HCT116 (cell line): ENCODE measurements at regions not wholly inside any gene's neighbourhood (a gene's known extent, or its start where the extent isn't known, plus 50 kb on each side); places are given as distances from the start of the nearest gene placed in this dataset.

Experiments used
- ATAC-seq: fragments of 200-7000 bp; cut with Tn5 transposase; 2 replicates; pipeline ENCODE4 v1.9.1; 2020; ENCODE audit warnings: mild to moderate bottlenecking, moderate library complexity
- BruUV-seq: library from RNA; stranded (reverse); fragments of 400-500 nt; replicated peaks from 2 replicates; lab custom pipeline; 2021; lab: Mats Ljungman, UMichigan
- CTCF ChIA-PET: fragments of 300-600 bp; sonication (Branson Sonifier 250); formaldehyde crosslinking; loops from one replicate; lab custom pipeline; 2021; ENCODE audit warnings: antibody characterized with exemption; lab: Charles Lee
- POLR2A ChIA-PET: fragments of 300-600, 350-600 bp; sonication (Branson Sonifier 250); formaldehyde crosslinking; loops from one replicate; lab custom pipeline; 2021; ENCODE audit warnings: antibody characterized with exemption; lab: Charles Lee
- RAD21 ChIA-PET, 2 experiments: fragments of 300-600 bp; sonication (Branson Sonifier 250); formaldehyde crosslinking; loops; one replicate each; lab custom pipeline; 2023; ENCODE audit warnings: low total read pairs in 2 of 2; ENCODE audit not compliant: uncharacterized antibody in 2 of 2, unreplicated experiment in 2 of 2, low non-redundant PET in 1 of 2; lab: Charles Lee
- DNase-seq: peaks from one replicate; pipeline ENCODE4 v3.0.0-alpha.2; 2010; ENCODE audit warnings: low read depth, low spot score
- H2AFZ ChIP-seq: fragments of 200-600 bp; shearing (Covaris generic), sonication (generic); 2 replicates; pipeline ENCODE4 v1.6.1; 2017; ENCODE audit warnings: low read depth, mixed run types, mixed read lengths, antibody characterized with exemption, low read length; ENCODE audit not compliant: poor library complexity, severe bottlenecking
- H3K27ac ChIP-seq: 2 replicates; pipeline ENCODE4 v1.5.1; 2012; ENCODE audit warnings: low read depth, low read length
- H3K27me3 ChIP-seq: fragments of 200-600 bp; sonication (generic); 2 replicates; pipeline ENCODE4 v1.6.1; 2016; ENCODE audit warnings: mixed run types, low read length, mixed read lengths; ENCODE audit not compliant: insufficient read depth
- H3K36me3 ChIP-seq, 2 experiments: fragments of 200-500 bp in 1 of 2; fragments of 200-600 bp in 1 of 2; sonication (Bioruptor generic) in 1 of 2; sonication (generic) in 1 of 2; 2 replicates each; pipeline versions ENCODE4 v1.5.1 to v1.6.1; 2014 to 2016; ENCODE audit warnings: low read length in 2 of 2, inconsistent platforms in 1 of 2, mixed read lengths in 1 of 2, mixed run types in 1 of 2; ENCODE audit not compliant: insufficient read depth in 2 of 2, control insufficient read depth in 1 of 2
- H3K4me1 ChIP-seq, 2 experiments: fragments of 200-600 bp in 1 of 2; sonication (generic) in 1 of 2; 2 replicates each; pipeline versions ENCODE4 v1.5.1 to v1.6.1; 2012 to 2017; ENCODE audit warnings: low read length in 2 of 2, inconsistent platforms in 1 of 2, mild to moderate bottlenecking in 1 of 2, mixed read lengths in 1 of 2, mixed run types in 1 of 2, moderate library complexity in 1 of 2; ENCODE audit not compliant: insufficient read depth in 2 of 2, control insufficient read depth in 1 of 2
- H3K4me2 ChIP-seq: fragments of 200-600 bp; sonication (generic); 2 replicates; pipeline ENCODE4 v1.6.1; 2017; ENCODE audit warnings: mixed run types, low read length, mixed read lengths
- H3K4me3 ChIP-seq, 2 experiments: fragments of 200-600 bp in 1 of 2; sonication (generic) in 1 of 2; replicated peaks in 1 of 2; 2 replicates each; pipeline ENCODE4 v1.5.1; 2011 to 2016; ENCODE audit warnings: low read length in 2 of 2, control low read depth in 1 of 2, low read depth in 1 of 2, mild to moderate bottlenecking in 1 of 2, mixed read lengths in 1 of 2, mixed run types in 1 of 2
- H3K79me2 ChIP-seq: fragments of 200-600 bp; sonication (generic); 2 replicates; pipeline ENCODE4 v1.6.1; 2017; ENCODE audit warnings: mild to moderate bottlenecking, mixed run types, low read length, moderate library complexity, mixed read lengths; ENCODE audit not compliant: insufficient read depth
- H3K9ac ChIP-seq: fragments of 200-600 bp; sonication (generic); 2 replicates; pipeline ENCODE4 v1.6.1; 2016; ENCODE audit warnings: low read length, mixed read lengths
- H3K9me2 ChIP-seq: fragments of 200-600 bp; sonication (generic), shearing (Covaris generic); 2 replicates; pipeline ENCODE4 v1.6.1; 2017; ENCODE audit warnings: mixed run types, mild to moderate bottlenecking, moderate library complexity; ENCODE audit not compliant: insufficient read depth
- H3K9me3 ChIP-seq, 2 experiments: fragments of 200-500 bp in 1 of 2; fragments of 200-600 bp in 1 of 2; sonication (Bioruptor generic) in 1 of 2; sonication (generic) in 1 of 2; 2 replicates each; pipeline ENCODE4 v1.6.1; 2014 to 2017; ENCODE audit warnings: low read length in 2 of 2, mixed read lengths in 2 of 2, inconsistent platforms in 1 of 2, low read depth in 1 of 2, mild to moderate bottlenecking in 1 of 2, mixed run types in 1 of 2, moderate library complexity in 1 of 2; ENCODE audit not compliant: control insufficient read depth in 1 of 2, insufficient read depth in 1 of 2
- H4K20me1 ChIP-seq: fragments of 200-600 bp; sonication (generic), shearing (Covaris generic); 2 replicates; pipeline ENCODE4 v1.6.1; 2017; ENCODE audit warnings: mixed run types, mild to moderate bottlenecking, moderate library complexity; ENCODE audit not compliant: insufficient read depth
- CBX3 ChIP-seq: IDR thresholded peaks from 2 replicates; pipeline ENCODE4 v1.6.1; 2012; ENCODE audit warnings: low read depth
- CEBPB ChIP-seq: IDR thresholded peaks from 2 replicates; pipeline ENCODE4 v1.6.1; 2012; ENCODE audit warnings: low read depth
- EGR1 ChIP-seq: IDR thresholded peaks from 2 replicates; pipeline ENCODE4 v1.6.1; 2012; ENCODE audit warnings: low read depth
- FOSL1 ChIP-seq: IDR thresholded peaks from 2 replicates; pipeline ENCODE4 v1.6.1; 2012; ENCODE audit warnings: low read depth
- POLR2AphosphoS5 ChIP-seq: IDR thresholded peaks from 2 replicates; pipeline ENCODE4 v1.6.1; 2011; ENCODE audit warnings: mild to moderate bottlenecking, low read depth, low read length, moderate library complexity
- SRF ChIP-seq: IDR thresholded peaks from 2 replicates; pipeline ENCODE4 v1.6.1; 2012; ENCODE audit warnings: low read depth
- YY1 ChIP-seq: IDR thresholded peaks from 2 replicates; pipeline ENCODE4 v1.6.1; 2011; ENCODE audit warnings: low read length, low read depth, moderate library complexity, mild to moderate bottlenecking; ENCODE audit not compliant: insufficient replicate concordance; ENCODE audit errors: extremely low read depth
- ZFX ChIP-seq: fragments of 450-650 bp; IDR thresholded peaks from 2 replicates; pipeline ENCODE4 v1.6.1; 2017
- intact Hi-C: fragments of 100-400 bp; cut with micrococcal nuclease; formaldehyde crosslinking; loops from 2 replicates; pipeline ENCODE4 v1.10.0; 2022
- TF ChIP-seq, protein P1 (sequence below), 3 experiments: fragments of 200-600 bp in 1 of 3; sonication (generic) in 1 of 3; IDR thresholded peaks in 2 of 3; conservative IDR thresholded peaks in 1 of 3; 2 replicates each; pipeline ENCODE4 v1.5.1; 2012 to 2017; ENCODE audit warnings: low read depth in 2 of 3, low read length in 2 of 3, antibody characterized with exemption in 1 of 3, borderline replicate concordance in 1 of 3, control low read depth in 1 of 3, mild to moderate bottlenecking in 1 of 3, mixed read lengths in 1 of 3, mixed run types in 1 of 3, moderate library complexity in 1 of 3; ENCODE audit not compliant: insufficient read depth in 1 of 3
- TF ChIP-seq, protein P2 (sequence below): IDR thresholded peaks from 2 replicates; pipeline ENCODE4 v1.6.1; 2012

DNA sequence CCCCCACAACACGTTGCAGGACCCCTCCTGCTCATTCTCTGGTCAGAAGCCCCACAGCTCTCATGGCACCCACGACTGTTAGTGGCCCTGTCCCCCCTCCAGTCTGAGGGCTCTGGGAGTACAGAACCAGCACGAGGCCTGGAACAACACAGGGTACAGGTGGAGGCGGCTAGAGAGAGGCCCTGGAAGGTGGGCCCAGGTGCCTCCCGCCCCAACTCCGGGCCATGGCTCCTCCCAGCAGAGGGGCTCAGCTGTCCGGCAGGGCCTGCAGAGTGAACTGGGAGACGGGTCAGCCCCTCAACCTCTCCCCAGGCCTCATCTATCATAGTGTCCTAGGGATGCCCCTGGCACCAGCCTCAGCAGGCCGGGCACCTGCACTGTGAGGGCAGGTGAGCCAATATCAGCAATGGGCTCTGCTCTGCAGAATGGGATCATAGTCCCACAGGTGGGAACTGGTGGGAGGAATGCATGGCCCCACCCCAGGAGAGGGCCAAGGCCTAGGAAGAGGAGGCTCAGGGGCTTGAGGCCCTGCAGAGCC is 58.6 kb downstream of the BARX1 start:
- H3K4me1 ChIP-seq, result no peaks in the 10 kb centered on the region
- ATAC-seq (no peak), DNase-seq (no peak)
- no peak overlapping the region for H3K4me2 ChIP-seq
- H3K79me2 ChIP-seq, result no peaks in the 10 kb centered on the region
- no peak overlapping the region for H3K9ac ChIP-seq
- H3K27ac ChIP-seq, result no peak overlapping the region
- H3K9me2 ChIP-seq, result no peaks in the 10 kb centered on the region
- H3K36me3 ChIP-seq, result no peaks in the 10 kb centered on the region
- H2AFZ ChIP-seq, result no peak overlapping the region
- BruUV-seq, result no TSS peak
- no peaks in the 10 kb centered on the region for H3K27me3 ChIP-seq
- peaks cover 9 to 12% of the 10 kb centered on the region in 2 experiments; a peak in 3 of 4 replicates for H3K9me3 ChIP-seq
- ChIA-PET RAD21 (no interaction called here), CTCF (no interaction called here), POLR2A (no interaction called here)
- TF ChIP-seq, protein P1, sequence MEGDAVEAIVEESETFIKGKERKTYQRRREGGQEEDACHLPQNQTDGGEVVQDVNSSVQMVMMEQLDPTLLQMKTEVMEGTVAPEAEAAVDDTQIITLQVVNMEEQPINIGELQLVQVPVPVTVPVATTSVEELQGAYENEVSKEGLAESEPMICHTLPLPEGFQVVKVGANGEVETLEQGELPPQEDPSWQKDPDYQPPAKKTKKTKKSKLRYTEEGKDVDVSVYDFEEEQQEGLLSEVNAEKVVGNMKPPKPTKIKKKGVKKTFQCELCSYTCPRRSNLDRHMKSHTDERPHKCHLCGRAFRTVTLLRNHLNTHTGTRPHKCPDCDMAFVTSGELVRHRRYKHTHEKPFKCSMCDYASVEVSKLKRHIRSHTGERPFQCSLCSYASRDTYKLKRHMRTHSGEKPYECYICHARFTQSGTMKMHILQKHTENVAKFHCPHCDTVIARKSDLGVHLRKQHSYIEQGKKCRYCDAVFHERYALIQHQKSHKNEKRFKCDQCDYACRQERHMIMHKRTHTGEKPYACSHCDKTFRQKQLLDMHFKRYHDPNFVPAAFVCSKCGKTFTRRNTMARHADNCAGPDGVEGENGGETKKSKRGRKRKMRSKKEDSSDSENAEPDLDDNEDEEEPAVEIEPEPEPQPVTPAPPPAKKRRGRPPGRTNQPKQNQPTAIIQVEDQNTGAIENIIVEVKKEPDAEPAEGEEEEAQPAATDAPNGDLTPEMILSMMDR (IDR thresholded peaks at IDR 0.05 in 2 of 3, conservative IDR thresholded peaks at IDR 0.05 in 1 of 3; ENCODE audit: borderline replicate concordance in 1 of 3, insufficient read depth in 1 of 3, low read depth in 2 of 3, low read length in 2 of 3), result no peak
- no peak for TF ChIP-seq CEBPB
- no peak for TF ChIP-seq CBX3
- TF ChIP-seq POLR2AphosphoS5, result no peak
- no peak for TF ChIP-seq SRF
- TF ChIP-seq YY1, result no peak
- no peak for TF ChIP-seq EGR1
- TF ChIP-seq, protein P2, sequence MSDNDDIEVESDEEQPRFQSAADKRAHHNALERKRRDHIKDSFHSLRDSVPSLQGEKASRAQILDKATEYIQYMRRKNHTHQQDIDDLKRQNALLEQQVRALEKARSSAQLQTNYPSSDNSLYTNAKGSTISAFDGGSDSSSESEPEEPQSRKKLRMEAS, result no peak
- TF ChIP-seq ZFX, result no peak
- no peak for TF ChIP-seq FOSL1
- no peaks in the 10 kb centered on the region for H4K20me1 ChIP-seq
- intact Hi-C loops, result no loop called here
- H3K4me3 ChIP-seq, result no peak overlapping the region
